NOMO-1 (cell line): ENCODE measurements at regions not wholly inside any gene's neighbourhood (a gene's known extent, or its start where the extent isn't known, plus 50 kb on each side); places are given as distances from the start of the nearest gene placed in this dataset.

Experiments used
- DNase-seq, 2 experiments: peaks; one replicate each; lab custom pipeline; 2025; ENCODE audit not compliant: unreplicated experiment in 2 of 2; lab: John Stamatoyannopoulos, UW

GRCh38 chr2:59938181-59938580 lies 615.3 kb downstream of the BCL11A start:
- no peak for DNase-seq

GRCh38 chr2:59936048-59936447 lies 617.4 kb downstream of the BCL11A start:
- DNase-seq, result no peak

GRCh38 chr2:59935005-59935404 lies 618.4 kb downstream of the BCL11A start:
- no peak for DNase-seq

- DNase-seq, result no peak
Measured at GRCh38 chr2:59933948-59934347, 619.5 kb downstream of the BCL11A start.

- DNase-seq, result no peak
Measured at GRCh38 chr2:59932341-59932740, 621.1 kb downstream of the BCL11A start.

- DNase-seq, result no peak
Measured at GRCh38 chr2:59930430-59930829, 623.0 kb downstream of the BCL11A start.

- DNase-seq, result no peak
Measured at GRCh38 chr2:59926731-59927130, 626.7 kb downstream of the BCL11A start.

- no peak for DNase-seq
Measured at GRCh38 chr2:59925321-59925720, 628.1 kb downstream of the BCL11A start.

- no peak for DNase-seq
Measured at GRCh38 chr2:59924346-59924745, 629.1 kb downstream of the BCL11A start.

GRCh38 chr2:59922450-59922849 lies 631.0 kb downstream of the BCL11A start:
- DNase-seq, result no peak

- DNase-seq, result no peak
Measured at GRCh38 chr2:59921743-59922142, 631.7 kb downstream of the BCL11A start.

- DNase-seq, result no peak
Measured at GRCh38 chr2:59920961-59921360, 632.5 kb downstream of the BCL11A start.

- DNase-seq, result no peak
Measured at GRCh38 chr2:59920307-59920706, 633.1 kb downstream of the BCL11A start.

- DNase-seq, result no peak
Measured at GRCh38 chr2:59919579-59919978, 633.9 kb downstream of the BCL11A start.

- no peak for DNase-seq
Measured at GRCh38 chr2:59912042-59912441, 641.4 kb downstream of the BCL11A start.

GRCh38 chr2:59910166-59910565 lies 643.3 kb downstream of the BCL11A start:
- no peak for DNase-seq

GRCh38 chr2:59909147-59909546 lies 644.3 kb downstream of the BCL11A start:
- no peak for DNase-seq

GRCh38 chr2:59905731-59906130 lies 647.7 kb downstream of the BCL11A start:
- DNase-seq, result no peak

GRCh38 chr2:59903994-59904544 lies 649.4 kb downstream of the BCL11A start:
- no peak for DNase-seq

- DNase-seq, result no peak
Measured at GRCh38 chr2:59900728-59901452, 652.6 kb downstream of the BCL11A start.

GRCh38 chr2:59899692-59900091 lies 653.8 kb downstream of the BCL11A start:
- no peak for DNase-seq

GRCh38 chr2:59896499-59897245 lies 656.8 kb downstream of the BCL11A start:
- DNase-seq, result peak in 1 of 2 experiments; percentile 15
